NCI-H510A treated with DMSO at 0.1 percent for 48 hours (cell line): ENCODE measurements at regions not wholly inside any gene's neighbourhood (a gene's known extent, or its start where the extent isn't known, plus 50 kb on each side); places are given as distances from the start of the nearest gene placed in this dataset.
"Not testable (repeated sequence)": the region's sequence is repeated elsewhere in the genome, so short reads cannot be mapped to it uniquely, and the experiment has no call there.

Experiments used
- DNase-seq: peaks from one replicate; lab custom pipeline; 2025; lab: John Stamatoyannopoulos, UW

DNA sequence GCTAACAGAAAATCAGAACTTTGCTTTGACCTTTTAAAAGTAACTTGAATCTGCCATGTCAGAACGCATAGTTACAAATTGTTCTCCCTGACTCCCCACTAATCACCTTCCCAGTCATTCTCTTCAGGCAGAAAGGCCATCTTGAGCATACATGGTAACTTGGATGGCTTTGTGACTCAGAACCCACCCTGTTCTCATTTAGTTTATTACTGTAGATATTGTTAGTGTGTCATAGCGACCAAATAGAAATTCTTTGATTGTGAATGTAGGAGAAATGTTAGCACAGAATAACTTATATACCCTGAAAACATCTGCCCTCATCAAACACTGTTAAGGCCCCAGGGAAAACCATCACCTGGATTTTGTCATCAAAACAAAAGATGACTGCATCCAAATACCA is 382.0 kb downstream of the MAGEB5 start:
- no peak for DNase-seq

DNA sequence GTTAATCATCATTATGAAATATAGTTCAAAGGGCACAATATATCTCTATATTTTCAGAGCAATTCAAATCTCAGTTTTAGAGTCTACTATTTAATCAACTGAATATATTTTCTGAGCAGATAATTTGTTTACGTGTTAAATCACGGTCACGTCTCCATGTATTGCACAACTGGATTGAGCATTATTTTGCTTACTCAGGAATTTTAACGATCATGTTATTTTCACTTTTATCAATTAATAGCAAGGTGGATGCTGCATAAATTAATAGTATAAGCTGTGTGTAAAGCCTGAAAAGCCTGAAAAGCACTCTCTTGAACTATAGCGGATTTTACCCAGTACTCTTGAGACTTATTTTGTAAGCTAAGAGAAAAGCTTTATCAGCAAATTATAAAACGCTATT is 374.9 kb downstream of the MAGEB5 start:
- DNase-seq: no peak

DNA sequence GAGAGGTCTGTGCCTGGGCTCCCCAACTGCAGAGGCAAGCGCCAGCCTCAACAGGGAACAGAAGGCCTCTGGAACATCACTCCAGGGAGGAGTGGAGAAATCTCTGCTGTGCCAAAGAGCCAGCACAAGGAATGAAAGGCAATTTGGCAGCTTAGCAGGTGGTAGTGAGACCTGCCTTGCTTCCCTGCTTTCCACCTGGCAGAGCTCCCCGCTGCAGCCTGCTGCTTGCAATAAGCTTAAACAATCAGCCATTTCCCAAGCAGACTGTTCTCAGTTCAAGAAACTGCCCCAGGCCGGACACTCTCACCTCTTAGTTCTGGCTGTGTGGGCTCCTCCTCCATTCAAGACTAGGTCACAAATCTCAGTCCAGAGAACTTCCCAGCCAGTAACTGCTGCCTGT is 370.6 kb downstream of the MAGEB5 start:
- no peak for DNase-seq

DNA sequence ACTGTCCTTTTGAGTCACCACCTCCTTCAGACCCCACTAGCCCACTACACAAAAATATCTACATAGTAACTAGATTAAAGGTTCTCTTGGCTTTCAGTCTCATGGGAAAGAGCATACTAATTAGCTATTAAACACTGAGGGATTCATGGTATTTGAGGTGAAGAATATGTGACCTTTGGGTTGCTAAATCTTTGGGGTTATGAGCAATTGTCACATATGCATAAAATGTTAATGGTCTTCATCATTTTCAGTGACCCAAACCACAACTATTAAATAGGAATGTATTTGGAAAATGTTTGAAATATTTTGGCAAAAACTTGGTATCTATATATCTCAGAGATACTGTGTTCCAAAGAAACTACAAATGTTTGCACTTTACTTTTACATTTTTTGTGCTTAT is 365.1 kb downstream of the MAGEB5 start:
- no peak for DNase-seq

DNA sequence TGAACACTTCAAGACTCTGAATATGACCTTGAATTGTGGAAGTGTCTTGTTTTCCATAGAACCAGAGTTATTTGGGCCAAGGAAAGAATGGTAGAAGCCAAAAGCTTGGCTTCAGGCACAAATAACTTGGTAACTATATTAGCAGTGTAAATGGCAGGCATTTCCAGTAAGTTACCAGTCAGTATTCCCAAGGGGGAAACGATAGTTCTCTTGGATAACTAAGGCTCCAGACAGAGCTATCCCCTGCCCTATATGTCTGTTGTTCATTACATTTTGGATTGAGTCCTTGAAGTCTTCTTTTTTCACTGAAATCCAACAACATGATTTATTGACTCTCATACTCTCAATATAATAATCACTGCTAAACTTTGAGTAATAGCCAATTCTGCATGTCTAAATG is 364.1 kb downstream of the MAGEB5 start:
- no peak for DNase-seq

DNA sequence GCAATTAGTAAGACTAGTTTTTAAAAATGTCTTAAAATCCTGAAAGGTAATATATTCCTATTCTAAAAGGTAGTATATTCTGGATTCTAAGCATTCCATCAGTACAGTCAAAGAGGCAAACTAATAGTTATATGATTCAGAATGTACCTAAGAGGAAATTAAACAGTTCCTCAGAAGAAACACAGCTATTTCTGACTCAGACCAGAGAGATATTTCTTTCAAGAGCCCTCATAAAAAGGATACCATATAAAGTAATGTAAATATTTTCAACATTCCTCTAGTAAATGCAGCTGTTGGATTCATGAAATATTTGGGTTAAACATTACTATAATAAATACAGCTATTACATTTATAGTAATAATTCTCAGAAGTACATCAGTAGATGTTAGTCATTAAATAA is 358.3 kb downstream of the MAGEB5 start:
- no peak for DNase-seq

DNA sequence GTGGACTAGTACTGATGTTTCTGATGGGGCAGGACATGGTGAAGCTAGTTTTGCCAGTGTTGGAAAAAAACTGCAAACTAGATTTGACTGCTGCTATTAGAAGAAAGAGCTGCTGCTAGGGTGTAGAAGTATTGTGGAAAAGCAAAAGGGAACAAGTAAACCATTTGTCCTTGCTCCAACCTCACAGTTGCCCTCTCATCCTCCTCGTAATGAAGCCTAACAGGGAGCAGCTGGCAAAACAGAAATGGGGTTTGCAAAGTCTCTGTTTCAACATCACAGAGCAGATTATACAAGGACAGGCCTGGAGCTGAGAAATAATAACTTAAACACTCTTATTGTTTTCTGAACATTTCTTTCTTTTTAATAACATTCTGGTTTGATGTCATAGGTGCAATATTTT is 346.2 kb downstream of the MAGEB5 start:
- no peak for DNase-seq

DNA sequence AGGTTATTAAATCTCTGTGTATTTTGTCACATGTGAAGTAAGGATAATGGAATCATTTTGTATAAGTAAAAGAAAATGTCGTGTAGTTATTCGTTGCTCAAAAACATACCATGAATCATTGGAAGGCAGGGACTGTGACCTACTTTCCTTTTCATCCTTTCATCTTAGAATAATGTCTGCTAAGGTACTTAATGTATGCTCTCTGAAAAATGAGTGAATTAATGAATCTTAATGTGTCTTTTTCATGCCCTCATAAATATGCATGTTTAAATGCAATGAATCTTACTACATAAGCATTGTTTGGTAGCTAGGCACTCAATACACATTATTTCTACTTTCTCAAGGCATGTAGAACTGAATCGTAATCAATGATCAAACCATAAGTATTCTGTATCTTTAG is 343.9 kb downstream of the MAGEB5 start:
- no peak for DNase-seq

DNA sequence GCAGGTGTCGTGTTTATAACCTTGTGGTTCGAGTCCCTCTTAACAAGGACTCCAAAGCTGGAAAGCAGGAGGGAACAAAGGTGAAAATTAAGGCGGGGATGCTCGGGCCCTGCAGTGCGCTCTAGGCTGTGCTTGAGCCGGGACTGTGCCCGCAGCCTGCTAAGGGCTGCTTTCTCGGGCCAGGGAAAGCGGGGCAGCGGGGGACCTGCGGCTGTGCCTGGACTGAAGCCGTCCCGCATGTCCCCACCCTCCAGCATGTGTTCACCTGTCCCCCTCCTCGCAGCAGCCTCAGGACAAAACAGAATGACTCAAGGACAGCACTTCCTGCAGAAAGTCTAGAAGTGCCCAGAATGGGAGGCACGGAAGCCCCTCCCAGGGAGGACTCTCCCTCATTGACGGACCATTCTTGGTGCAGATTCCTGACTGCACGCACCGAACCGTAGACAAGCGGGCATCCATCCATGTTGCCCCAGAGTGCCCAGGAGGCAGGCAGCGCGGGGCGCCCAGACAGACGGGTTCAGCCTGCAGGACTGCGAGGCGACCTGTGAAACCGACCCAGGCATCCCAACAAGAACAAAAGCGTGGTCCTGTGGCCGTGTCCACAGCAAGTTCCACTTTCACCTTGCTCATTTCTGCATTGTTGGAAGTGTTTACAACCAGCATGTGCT is 342.9 kb downstream of the MAGEB5 start:
- DNase-seq: peak; percentile 7

DNA sequence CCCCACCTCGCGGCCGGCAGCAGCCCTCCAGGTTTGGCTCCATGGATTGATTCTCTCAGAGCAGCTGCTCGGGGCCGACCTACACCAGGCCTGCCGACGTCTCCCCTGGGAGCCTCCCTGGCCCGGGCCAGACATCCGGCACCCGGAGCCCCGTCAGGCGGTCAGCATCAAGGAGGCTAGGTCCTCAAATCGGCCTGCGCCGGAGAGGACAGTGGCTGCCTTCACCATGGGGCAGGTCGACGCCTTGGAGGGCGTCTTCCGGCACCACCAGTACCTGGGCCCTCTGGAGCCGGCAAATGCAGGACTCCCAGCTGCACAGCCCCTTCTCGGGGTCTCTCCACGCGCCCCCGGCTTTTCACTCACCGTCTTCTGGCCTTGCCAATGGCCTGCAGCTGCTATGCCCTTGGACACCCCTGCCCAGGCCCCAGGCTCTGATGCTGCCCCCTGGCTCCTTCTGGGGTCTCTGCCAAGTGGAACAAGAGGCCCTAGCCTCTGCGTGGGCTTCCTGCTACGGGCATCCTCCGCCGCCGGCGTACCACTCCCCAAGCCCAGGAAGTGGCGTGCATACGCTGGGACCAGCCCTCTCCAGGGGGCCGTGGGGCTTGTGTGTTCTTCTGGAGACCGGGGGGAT is 341.8 kb downstream of the MAGEB5 start:
- DNase-seq: no peak

DNA sequence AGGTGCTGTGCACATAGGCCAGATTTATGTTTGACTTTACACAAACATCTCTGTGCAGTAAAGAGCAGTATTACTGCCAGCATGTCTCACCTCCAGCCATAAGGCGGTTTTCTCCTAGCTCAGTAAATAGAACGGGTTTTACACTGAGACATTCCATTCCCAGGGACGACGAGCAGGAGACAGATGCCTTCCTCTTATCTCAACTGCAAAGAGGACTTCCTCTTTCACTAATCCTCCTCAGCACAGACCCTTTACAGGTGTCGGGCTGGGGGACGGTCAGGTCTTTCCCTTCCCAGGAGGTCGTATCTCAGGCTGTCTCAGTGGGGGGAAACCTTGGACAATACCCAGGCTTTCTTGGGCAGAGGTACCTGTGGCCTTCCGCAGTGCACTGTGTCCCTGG is 309.8 kb downstream of the MAGEB5 start:
- not testable (repeated sequence) for DNase-seq

DNA sequence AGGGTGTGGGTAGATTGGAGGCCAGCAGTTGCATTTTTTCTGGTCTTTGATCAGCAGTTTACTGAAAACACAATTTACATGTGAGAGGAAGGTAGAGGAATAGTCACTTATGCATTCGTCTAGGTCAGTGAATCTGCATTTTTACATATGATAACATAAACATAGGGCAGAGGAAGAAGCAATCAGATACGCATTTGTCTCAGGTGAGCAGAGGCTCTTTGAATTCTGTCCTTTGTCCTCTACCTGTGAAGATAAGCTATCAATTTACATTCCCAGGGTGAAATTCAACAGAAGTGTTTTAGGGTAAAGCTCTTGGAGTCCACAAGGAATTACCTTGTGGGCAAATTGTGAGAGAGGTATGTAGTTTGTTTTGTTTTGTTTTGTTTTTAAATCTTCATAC is 306.5 kb downstream of the MAGEB5 start:
- no peak for DNase-seq

DNA sequence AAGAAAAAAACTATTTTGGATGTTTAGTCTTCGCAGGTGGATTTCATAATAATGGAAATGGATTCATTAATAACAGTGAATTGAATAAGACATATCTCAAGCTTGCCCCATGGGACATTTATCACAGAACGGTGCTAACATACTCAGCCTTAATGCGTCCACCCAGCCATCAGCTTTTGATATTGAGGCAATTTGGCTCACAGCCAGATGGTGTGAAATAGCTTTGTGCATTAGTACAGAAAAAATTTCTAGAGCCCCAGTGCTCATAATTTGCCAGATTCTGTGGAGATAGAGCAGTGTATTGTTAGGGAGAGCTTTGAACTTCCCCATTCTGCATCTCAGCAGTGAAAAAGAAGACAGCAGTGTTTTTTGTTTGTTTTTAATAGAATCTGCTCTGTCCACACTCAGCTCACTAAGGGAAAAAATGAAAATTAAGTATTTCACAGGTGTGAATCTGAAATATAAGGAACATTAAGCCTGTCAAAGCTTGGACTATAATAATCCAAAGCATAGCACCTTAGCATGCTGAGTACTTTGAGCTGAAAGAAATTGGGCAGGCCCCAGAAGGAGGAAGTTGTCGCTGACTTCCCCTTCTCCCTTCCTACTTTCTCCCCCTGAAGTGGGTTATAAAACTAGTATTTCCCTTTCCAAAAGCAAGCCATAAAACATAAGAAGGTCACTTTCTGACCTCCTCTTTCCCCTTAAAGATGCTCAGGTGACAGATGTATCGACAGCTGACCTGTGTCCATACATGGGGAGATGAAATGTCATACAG is 295.8 kb downstream of the MAGEB5 start:
- DNase-seq: no peak

DNA sequence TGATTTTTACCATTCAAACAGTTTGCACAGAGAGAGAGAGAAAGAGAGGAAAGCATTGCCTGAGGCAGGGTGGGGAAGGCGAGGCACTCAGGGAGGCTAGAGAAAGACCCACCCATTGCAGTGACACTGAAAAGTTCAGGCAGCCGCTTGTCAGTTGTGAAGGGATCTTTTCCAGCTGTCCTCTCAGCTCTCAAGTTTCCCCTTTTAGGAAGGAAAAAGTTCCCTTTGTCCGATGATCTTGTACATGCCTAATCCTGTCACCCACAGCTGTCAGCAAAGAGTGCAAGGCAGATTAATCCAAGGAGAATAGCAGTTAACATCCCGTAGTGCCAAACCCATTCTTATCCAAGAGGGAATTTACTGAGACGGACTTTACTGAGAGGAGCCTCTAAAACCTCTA is 255.0 kb downstream of the MAGEB5 start:
- DNase-seq: no peak

DNA sequence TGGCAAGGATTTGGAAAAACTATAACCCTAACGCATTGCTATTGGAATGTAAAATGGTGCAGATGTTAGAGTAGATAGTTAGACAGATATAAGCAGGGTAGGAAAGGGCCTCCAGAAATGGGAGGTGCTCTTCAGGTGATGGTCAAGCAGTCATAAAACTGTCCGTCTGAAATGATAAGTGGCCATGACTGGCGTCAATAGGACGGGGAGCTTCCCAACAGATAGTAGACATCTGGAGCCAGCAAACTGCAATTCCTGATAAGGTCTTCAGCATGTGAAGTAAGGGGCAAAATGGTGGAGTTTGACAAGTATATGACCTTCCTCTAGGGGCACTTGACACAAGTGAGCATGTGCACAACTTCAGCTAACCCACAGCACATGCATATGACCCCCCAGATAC is 250.4 kb downstream of the MAGEB5 start:
- no peak for DNase-seq

DNA sequence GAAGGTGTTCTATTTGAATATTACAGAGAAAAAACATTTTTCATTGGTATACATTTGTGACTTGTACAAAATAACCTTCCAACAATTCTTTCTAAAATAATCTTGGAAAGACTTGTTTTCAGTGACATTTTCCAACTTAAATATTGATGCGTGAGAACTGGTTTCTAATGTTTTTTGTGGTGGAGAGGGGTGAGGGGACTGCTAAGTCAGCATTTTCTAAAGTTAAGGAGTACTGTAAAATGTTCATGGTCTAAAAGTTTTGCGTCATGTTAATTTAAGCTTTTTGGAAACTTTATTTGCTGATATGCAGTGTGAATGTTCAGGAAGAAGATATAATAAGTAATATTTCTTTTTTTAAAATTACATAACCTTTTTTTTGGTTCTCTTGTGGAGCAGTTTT is 229.3 kb downstream of the MAGEB5 start:
- no peak for DNase-seq

DNA sequence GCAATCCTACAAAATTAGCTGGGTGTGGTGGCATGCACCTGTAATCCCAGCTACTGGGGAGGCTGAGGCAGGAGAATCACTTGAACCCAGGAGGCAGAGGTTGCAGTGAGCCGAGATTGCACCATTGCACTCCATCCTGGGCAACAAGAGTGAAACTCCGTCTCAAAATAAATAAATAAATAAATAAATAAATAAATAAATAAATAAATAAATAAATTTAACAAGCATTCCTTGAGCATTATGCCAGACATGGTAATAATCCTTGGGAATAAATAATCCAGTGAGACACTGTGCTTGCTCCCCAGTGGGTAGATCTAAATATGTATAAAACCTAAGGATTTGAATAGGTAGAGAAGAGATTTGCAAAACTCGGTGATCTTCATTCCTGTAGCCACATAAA is 228.4 kb downstream of the MAGEB5 start:
- DNase-seq: not testable (repeated sequence)

DNA sequence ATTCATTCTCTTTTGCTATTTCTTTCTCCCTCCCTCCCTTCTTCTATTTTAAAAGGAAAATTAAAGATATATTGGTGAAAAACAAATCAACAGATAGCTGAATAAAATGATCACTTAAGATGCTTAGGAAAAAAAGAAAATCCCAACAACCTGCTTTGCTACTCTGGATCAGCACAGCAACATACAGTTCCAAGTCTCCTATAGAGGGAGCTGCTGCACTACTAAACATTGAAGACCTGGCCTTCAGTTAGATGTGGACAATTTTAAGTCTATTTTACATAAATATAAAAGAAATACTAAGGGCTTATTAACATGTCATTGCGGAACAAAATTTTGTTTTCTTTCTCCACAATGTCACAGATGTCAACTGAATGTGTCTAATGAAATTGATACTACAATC is 226.4 kb downstream of the MAGEB5 start:
- peak; percentile 27 for DNase-seq

DNA sequence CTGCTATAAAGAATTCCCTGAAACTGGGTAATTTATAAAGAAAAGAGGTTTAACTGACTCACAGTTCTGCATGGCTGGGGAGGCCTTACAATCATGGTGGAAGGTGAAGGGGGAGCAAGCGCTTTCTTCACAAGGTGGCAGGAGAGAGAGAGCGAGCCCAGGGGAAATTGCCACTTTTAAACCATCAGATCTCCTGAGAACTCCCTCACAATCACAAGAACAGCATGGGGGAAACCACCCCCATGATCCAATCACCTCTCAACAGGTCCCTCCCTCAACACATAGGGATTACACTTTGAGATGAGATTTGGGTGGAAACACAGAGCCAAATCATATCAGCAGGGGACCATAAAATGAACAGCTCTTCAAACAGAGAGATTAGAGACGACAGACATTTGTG is 198.6 kb downstream of the MAGEB5 start:
- no peak for DNase-seq

DNA sequence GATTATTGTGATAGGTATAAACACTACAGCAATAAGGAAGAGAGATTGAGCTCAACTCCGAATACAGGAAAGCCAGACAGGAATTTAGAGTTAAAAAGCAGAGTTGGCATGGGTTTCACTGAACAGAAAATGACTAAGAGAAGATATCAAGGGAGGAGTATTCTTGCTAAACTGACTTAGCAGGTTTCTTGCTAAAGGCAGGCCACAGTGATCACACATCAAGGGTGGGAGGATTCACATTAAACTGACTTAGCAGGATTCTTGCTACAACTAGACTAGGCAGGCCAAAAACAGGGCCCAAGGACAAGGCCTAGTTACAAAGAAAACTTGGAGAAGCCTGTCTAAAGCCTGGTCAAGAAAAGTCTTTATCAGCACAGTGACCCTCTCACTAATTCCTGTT is 195.1 kb downstream of the MAGEB5 start:
- no peak for DNase-seq

DNA sequence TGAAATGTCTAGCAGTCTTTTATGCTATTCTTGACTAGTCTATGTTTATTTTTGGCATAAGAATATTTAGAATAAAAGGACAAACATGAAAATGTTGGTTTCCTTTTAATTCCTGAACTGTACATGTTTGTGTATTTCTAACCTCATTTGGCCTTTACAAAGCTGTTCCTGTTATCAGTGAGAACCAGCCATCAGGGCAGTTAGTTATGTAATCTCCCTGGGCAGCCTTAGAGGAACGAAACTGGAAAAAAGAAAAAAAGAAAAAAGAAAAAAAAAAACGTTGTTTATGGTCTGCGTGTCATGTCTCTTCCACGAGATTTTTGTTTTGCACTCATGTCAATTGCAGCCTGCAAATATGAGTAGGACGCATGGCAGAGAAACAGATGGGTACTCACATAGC is 193.7 kb downstream of the MAGEB5 start:
- no peak for DNase-seq

DNA sequence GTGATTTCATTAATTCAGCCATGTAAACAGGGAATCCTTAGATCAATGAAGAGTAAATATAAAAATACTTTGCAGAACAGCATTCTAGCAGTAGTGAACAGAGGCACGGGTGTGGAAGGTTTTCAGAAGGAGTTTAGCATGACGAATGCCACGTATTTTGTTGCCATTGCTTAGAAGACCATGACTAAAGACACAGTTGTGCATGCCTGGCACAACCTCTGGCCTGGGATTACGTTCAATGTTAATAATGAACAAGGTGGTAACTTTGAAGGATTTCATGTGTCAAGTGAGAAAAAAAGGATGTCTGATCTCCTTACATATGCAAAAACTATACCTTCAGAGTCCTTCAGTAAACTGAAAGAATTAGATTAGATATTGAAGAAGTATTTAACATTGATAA is 171.9 kb downstream of the MAGEB5 start:
- DNase-seq: no peak

DNA sequence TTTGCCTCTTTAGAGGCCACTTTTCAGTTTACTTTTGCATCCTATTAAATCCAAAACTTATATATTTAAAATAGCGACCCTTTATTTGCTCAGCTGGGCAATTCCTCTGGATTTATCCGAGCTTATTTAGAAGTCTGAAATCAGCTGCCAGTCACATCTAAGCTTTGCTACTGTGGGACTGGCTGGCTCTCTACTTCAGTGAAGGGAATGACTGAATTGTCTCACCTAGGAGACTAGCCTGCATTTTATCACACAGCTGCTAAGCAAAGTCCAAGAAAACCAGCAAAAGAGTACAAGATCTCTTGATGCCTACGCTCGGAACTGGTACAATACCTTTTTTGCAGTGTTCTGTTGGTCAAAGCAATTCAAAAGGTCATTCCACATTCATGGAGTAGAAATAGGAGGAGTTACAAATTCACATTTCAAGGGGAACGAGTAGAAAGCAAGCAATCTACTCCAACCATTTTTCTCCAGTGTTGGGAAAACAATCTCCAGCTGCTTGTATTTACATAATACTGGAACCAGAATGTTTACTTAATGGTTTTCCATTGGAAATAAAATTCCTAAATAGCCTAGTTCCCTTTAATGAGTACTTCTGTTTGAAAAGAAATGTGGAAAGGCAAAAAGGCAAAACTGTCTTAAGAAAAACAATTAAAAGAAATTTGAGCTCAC is 160.2 kb downstream of the MAGEB5 start:
- DNase-seq: no peak
